Panc1 (cell line): ENCODE measurements at regions not wholly inside any gene's neighbourhood (a gene's known extent, or its start where the extent isn't known, plus 50 kb on each side); places are given as distances from the start of the nearest gene placed in this dataset.

ENCODE experiments used
- ATAC-seq: fragments of 200-7000 bp; cut with Tn5 transposase; 2 replicates; pipeline ENCODE4 v1.9.1; 2020; ENCODE audit warnings: mild to moderate bottlenecking, moderate library complexity
- BruUV-seq: library from RNA; stranded (reverse); fragments of 400-500 nt; replicated peaks from 2 replicates; lab custom pipeline; 2021; lab: Mats Ljungman, UMichigan
- CTCF ChIA-PET: fragments of 300-600 bp; sonication (Branson Sonifier 250); formaldehyde crosslinking; loops from one replicate; lab custom pipeline; 2022; ENCODE audit warnings: antibody characterized with exemption; lab: Charles Lee
- POLR2A ChIA-PET: fragments of 300-600 bp; sonication (Branson Sonifier 250); formaldehyde crosslinking; loops from one replicate; lab custom pipeline; 2022; ENCODE audit warnings: antibody characterized with exemption; lab: Charles Lee
- DNase-seq: peaks from one replicate; pipeline ENCODE4 v3.0.0-alpha.2; 2010; ENCODE audit warnings: low read depth, low spot score
- H3K27ac ChIP-seq: 2 replicates; pipeline ENCODE4 v1.5.1; 2011; ENCODE audit warnings: mild to moderate bottlenecking, low read length, inconsistent platforms
- H3K27me3 ChIP-seq: fragments of 200-500 bp; sonication (Bioruptor generic); 2 replicates; pipeline ENCODE4 v1.6.0; 2014; ENCODE audit warnings: low read length, inconsistent platforms; ENCODE audit not compliant: control insufficient read depth, insufficient read depth
- H3K36me3 ChIP-seq: fragments of 200-500 bp; sonication (Bioruptor generic); 2 replicates; pipeline ENCODE4 v1.5.1; 2014; ENCODE audit warnings: inconsistent platforms, mild to moderate bottlenecking, low read length, moderate library complexity; ENCODE audit not compliant: control insufficient read depth, insufficient read depth
- H3K4me1 ChIP-seq: 2 replicates; pipeline ENCODE4 v1.5.1; 2011; ENCODE audit warnings: inconsistent platforms, mild to moderate bottlenecking, low read length, moderate library complexity; ENCODE audit not compliant: control insufficient read depth, insufficient read depth
- H3K4me3 ChIP-seq, 2 experiments: 2 replicates each; pipeline ENCODE4 v1.5.1; 2011 to 2012; ENCODE audit warnings: low read depth in 2 of 2, low read length in 2 of 2, mild to moderate bottlenecking in 2 of 2, inconsistent platforms in 1 of 2, moderate library complexity in 1 of 2
- H3K9me3 ChIP-seq: fragments of 200-500 bp; sonication (Bioruptor generic); 2 replicates; pipeline ENCODE4 v1.5.1; 2014; ENCODE audit warnings: low read depth, mild to moderate bottlenecking, inconsistent platforms, low read length, moderate library complexity; ENCODE audit not compliant: control insufficient read depth, insufficient read depth
- CTCF ChIP-seq: fragments of 450-650 bp; IDR thresholded peaks from 2 replicates; pipeline ENCODE4 v1.5.1; 2017; ENCODE audit warnings: mild to moderate bottlenecking
- POLR2AphosphoS5 ChIP-seq: IDR thresholded peaks from 2 replicates; pipeline ENCODE4 v1.6.1; 2012; ENCODE audit warnings: mild to moderate bottlenecking, low read depth, low read length, moderate library complexity
- SIN3A ChIP-seq: IDR thresholded peaks from 2 replicates; pipeline ENCODE4 v1.6.1; 2012; ENCODE audit warnings: low read depth, mild to moderate bottlenecking, low read length, moderate library complexity, borderline replicate concordance; ENCODE audit not compliant: insufficient read depth
- TCF7L2 ChIP-seq: IDR thresholded peaks from 2 replicates; pipeline ENCODE4 v1.6.1; 2011; ENCODE audit warnings: mild to moderate bottlenecking, low read depth, low read length, inconsistent platforms
- in situ Hi-C: cut with HindIII; loops from 2 replicates; pipeline ENCODE4 v1.10.0; 2016; ENCODE audit warnings: low sequenced_read_pairs, low pct_unique_long_range_greater_than_20kb
- intact Hi-C: fragments of 100-400 bp; cut with micrococcal nuclease; formaldehyde crosslinking; loops from one replicate; pipeline ENCODE4 v1.10.0; 2022; ENCODE audit not compliant: unreplicated experiment
- TF ChIP-seq, protein P1 (sequence below), 2 experiments: IDR thresholded peaks; 2 replicates each; pipeline ENCODE4 v1.6.1; 2011 to 2012; ENCODE audit warnings: low read depth in 2 of 2, control low read depth in 1 of 2, low read length in 1 of 2, mild to moderate bottlenecking in 1 of 2, moderate library complexity in 1 of 2; ENCODE audit not compliant: insufficient read depth in 1 of 2

- CTCF ChIA-PET, result no interaction called here
Measured at GRCh38 chr11:33642461-33643166, 58.0 kb downstream of the C11orf91 start.

DNA sequence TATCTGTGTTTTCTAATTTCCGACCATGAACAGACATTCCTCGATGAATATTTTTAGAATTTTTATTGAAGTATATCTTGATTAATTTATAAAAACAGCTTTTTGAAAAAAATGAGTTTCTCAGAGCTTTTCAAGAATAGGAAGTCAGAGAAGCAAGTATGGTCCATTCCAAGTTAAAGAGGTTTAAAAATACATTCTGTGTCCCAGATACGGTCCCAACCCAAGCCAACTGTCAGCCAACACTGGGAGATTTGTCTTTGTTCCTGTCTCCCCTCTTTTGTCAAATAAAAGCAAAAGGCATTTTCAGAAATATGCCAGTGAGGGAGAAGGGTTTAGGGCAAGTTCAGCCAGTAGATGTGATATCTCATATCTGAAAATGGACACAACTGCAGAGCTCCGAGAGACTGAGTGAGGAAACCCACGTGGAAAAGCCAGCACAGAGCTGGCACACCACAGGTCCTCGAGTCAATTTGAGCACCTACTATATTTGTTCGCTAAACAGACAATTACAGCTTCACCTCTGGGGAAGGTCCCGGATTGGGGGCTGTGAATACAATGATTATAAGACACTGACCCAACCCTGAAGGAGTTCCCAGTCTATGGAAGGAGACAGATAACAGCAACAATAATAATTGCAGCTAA, 59.8 kb downstream of the C11orf91 start:
- TF ChIP-seq CTCF, result no peak
- ATAC-seq (no peak), DNase-seq (no peak)
- in situ Hi-C loops (no loop called here), intact Hi-C loops (no loop called here)
- Histone ChIP-seq H3K9me3 (peaks cover 6% of the 10 kb centered on the region; the same call in 1 of the 2 replicates), H3K36me3 (no peaks in the 10 kb centered on the region), H3K27ac (no peak overlapping the region), H3K27me3 (no peaks in the 10 kb centered on the region), H3K4me3 (no peak overlapping the region), H3K4me1 (no peaks in the 10 kb centered on the region; the same call in 1 of the 2 replicates)
- no TSS peak for BruUV-seq
- POLR2A ChIA-PET, result no interaction called here
- CTCF ChIA-PET, result no interaction called here

More at GRCh38 chr11:33642461-33643166, 58.0 kb downstream of the C11orf91 start:
- DNase-seq, result no peak
- no peak for ATAC-seq
- H3K4me1 ChIP-seq, result no peaks in the 10 kb centered on the region; the same call in 1 of the 2 replicates
- no peak overlapping the region for H3K27ac ChIP-seq
- no peak for TF ChIP-seq TCF7L2
- TF ChIP-seq SIN3A, result no peak
- TF ChIP-seq CTCF, result no peak
- TF ChIP-seq, protein P1, sequence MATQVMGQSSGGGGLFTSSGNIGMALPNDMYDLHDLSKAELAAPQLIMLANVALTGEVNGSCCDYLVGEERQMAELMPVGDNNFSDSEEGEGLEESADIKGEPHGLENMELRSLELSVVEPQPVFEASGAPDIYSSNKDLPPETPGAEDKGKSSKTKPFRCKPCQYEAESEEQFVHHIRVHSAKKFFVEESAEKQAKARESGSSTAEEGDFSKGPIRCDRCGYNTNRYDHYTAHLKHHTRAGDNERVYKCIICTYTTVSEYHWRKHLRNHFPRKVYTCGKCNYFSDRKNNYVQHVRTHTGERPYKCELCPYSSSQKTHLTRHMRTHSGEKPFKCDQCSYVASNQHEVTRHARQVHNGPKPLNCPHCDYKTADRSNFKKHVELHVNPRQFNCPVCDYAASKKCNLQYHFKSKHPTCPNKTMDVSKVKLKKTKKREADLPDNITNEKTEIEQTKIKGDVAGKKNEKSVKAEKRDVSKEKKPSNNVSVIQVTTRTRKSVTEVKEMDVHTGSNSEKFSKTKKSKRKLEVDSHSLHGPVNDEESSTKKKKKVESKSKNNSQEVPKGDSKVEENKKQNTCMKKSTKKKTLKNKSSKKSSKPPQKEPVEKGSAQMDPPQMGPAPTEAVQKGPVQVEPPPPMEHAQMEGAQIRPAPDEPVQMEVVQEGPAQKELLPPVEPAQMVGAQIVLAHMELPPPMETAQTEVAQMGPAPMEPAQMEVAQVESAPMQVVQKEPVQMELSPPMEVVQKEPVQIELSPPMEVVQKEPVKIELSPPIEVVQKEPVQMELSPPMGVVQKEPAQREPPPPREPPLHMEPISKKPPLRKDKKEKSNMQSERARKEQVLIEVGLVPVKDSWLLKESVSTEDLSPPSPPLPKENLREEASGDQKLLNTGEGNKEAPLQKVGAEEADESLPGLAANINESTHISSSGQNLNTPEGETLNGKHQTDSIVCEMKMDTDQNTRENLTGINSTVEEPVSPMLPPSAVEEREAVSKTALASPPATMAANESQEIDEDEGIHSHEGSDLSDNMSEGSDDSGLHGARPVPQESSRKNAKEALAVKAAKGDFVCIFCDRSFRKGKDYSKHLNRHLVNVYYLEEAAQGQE (IDR thresholded peaks at IDR 0.05; ENCODE audit: insufficient read depth in 1 of 2, low read depth in 2 of 2, low read length in 1 of 2), result no peak
- TF ChIP-seq POLR2AphosphoS5, result no peak
- no peak overlapping the region for H3K4me3 ChIP-seq
- no peaks in the 10 kb centered on the region for H3K36me3 ChIP-seq
- H3K9me3 ChIP-seq, result peaks cover 4% of the 10 kb centered on the region; the same call in 1 of the 2 replicates
- no TSS peak for BruUV-seq
- intact Hi-C loops (no loop called here), in situ Hi-C loops (no loop called here)
- POLR2A ChIA-PET, result no interaction called here
- no peaks in the 10 kb centered on the region for H3K27me3 ChIP-seq
